GM18861 (cell line): ENCODE measurements at regions not wholly inside any gene's neighbourhood (a gene's known extent, or its start where the extent isn't known, plus 50 kb on each side); places are given as distances from the start of the nearest gene placed in this dataset.

ENCODE experiments used
- ATAC-seq: cut with Tn5 transposase; IDR thresholded peaks from one replicate; pipeline ENCODE4 v1.9.1; 2021; ENCODE audit not compliant: unreplicated experiment

DNA sequence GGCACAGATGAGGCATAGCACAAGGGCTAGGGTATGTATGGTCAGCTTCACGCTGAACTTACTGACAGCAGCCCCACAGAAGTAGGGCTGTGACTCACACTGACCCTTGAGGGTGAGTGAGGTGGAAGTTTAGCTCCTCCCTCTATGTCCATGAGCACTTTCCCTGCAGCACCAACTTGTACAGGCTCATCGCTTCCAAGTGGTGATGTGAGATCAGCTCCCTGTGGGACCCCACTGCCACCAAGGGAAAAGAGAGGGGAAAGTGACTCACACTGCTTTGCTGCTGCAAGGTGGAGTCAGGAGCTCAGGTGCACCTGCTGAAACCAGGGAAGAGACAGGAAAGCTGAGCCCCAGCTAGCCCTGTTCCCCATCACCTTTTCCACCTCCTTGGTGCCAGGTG, 91.5 kb downstream of the TEX51 start:
- ATAC-seq = no peak

DNA sequence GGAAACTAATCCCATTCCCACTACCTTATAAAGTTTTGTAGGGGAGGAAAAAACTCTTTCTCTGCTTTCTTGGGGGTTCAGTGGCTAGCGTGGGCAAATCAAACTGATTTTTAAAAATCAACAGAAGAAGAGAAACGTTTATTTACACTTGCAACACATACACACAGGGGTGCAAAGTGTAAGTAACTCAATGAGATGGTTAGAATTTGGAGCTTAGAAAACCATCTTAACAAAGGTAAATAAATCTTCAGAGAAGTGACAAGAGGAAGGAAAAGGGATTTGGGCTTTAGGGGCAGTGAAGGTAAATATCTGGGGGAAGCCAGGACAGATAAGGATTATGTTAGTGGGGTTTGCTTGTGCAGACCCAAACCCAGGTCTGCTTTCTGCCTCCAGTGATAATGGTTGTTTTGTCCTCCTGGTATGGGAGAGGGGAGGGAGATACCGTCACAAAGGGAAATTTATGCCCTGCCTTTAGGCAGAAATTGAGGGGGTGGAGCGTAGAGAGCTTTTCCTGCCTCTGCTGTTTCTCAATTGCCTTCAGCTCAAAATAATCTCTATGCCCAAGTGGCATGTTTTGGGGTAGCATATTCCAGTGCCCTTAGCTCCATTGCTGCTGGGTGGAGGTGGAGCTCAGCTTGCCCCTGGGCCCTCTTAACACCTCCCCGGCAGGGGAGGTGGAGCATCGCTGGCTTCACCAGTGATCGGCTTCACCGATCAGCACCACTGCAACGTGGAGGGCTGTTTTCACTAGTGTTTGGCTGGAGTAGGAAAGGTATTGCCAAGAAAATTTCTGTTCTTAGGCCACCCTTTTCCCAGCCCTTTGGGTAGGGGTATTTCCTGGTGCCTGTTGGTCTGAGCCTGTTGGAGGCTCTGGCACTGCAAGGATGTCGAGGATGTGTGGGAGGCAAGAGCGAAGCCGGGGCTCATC, 92.2 kb downstream of the TEX51 start:
- no peak for ATAC-seq

DNA sequence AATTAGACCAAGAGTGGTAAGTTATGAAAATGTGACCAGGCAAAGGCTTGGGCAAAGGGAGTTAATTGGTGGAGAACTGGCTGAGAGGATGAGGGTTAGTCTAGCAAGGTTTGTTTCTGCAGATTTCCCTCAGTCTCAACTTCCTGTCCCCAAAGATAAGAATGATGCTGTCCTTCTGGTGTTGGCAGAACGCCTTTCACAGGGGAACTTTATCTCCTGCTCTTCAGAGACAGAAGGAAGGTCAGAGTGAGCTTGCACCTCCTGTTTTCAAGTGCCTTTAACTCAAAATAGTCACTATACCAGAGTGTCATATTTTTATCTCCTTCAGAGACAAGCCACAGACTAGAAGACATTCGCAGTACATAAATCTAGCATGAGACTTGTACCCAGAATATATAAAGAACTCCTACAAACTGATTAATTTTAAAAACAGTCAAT, 95.7 kb downstream of the TEX51 start:
- no peak for ATAC-seq

DNA sequence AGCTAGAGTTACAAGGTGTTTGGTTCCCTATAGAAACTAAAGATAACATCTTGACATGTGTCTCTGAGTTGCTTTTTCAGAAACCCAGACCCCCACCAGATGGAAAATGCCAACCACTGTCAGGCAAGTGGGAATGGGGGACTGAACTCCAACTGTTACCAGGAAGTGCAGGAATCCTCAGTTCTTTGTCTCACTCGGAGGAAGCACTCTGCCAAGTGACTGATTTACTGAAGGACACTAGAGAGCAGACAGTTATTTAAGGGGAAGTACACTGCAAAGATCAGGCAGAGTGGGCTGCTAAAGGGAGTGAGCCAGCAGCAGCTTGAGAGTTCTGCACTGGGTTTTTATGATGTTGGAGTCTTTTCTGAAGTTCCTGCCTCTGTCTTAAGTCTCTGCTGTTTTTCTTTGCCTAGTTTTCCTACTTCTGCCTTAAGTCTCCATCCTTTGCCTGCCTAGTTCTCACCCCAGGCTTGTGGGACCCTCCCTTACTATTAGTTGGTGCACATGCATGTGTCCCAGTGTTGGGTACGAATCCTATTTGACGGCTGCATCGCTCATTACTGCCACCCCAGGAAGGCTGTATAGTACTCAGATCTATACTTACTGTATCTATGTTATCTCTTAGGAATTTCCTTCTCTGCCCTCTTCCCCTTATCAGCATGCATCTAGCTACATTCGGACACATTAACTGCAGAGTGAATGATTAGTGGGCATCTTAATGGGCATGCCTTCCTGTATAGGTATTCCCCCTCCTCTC, 97.1 kb downstream of the TEX51 start:
- no peak for ATAC-seq

DNA sequence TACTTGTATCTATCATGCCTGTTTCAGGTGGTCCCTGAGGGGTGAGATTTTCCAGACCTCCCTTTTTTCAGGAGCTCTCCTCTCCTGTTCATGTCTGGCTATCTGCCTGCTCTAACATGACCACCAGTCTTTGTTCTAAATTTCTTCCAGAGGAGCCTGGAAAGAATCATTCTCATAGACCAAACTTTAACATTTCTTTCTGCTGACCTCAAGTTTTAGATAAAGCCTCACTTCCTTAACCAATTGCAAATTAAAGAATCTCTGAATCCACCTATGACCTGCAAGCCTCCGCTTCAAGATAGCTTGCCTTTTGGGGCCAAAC, 97.6 kb downstream of the TEX51 start:
- ATAC-seq = no peak
